AG09309 (cell line): ENCODE measurements at regions not wholly inside any gene's neighbourhood (a gene's known extent, or its start where the extent isn't known, plus 50 kb on each side); places are given as distances from the start of the nearest gene placed in this dataset.

ENCODE experiments used
- DNase-seq: peaks from one replicate; pipeline ENCODE4 v3.0.0-alpha.2; 2010; ENCODE audit warnings: low read depth
- H3K4me3 ChIP-seq: 2 replicates; pipeline ENCODE4 v1.5.1; 2011; ENCODE audit warnings: mild to moderate bottlenecking, low read depth, low read length, moderate library complexity; ENCODE audit not compliant: control insufficient read depth
- CTCF ChIP-seq: IDR thresholded peaks from 2 replicates; pipeline ENCODE4 v1.5.1; 2011; ENCODE audit warnings: mild to moderate bottlenecking, low read depth, low read length, inconsistent platforms; ENCODE audit not compliant: insufficient read depth, control insufficient read depth; ENCODE audit errors: missing control alignments

DNA sequence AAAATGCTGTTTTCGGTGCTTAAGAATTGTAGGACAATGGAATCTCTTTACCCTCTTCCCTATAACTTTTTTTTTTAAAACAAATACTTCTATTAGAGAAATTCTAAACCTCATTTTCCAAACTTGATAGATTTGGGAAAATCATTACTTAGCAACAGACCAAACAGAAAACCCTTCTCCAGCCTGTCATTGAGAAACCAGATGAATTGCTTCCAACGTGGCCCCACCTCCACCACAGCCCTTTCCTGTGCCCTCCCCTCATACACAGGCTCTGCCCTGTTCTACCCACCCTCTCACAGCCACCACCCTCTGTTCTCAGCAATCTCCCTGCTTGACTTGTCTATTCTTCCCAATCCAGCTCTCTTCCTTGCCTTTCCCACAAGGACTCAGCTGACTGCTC lies 221.2 kb downstream of the DMRT2 start:
- DNase-seq = no peak
- no peak for TF ChIP-seq CTCF
- H3K4me3 ChIP-seq = no peak overlapping the region

DNA sequence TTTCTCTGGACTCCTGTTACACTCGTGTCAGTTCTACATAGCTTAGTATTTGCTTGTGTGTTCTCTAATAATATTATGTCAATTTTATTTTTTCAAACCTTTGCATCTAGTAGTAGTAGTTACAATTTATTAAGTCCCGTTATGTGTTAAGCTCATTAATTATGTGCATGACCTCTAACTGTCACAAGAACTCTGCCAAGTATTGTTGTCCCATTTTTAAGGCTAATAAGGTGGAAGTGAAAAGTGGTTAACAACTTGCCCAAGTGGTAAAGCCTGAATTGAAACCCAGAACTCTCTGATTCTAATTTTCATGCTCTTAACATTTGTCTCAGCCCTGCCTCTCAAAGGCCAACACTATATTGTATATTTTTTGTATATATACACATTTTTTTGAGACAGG lies 221.6 kb downstream of the DMRT2 start:
- no peak overlapping the region for H3K4me3 ChIP-seq
- no peak for DNase-seq
- no peak for TF ChIP-seq CTCF

- DNase-seq = no peak
- TF ChIP-seq CTCF = no peak
- no peak overlapping the region for H3K4me3 ChIP-seq
Observed at GRCh38 chr9:1272488-1272887, 222.3 kb downstream of the DMRT2 start.

DNA sequence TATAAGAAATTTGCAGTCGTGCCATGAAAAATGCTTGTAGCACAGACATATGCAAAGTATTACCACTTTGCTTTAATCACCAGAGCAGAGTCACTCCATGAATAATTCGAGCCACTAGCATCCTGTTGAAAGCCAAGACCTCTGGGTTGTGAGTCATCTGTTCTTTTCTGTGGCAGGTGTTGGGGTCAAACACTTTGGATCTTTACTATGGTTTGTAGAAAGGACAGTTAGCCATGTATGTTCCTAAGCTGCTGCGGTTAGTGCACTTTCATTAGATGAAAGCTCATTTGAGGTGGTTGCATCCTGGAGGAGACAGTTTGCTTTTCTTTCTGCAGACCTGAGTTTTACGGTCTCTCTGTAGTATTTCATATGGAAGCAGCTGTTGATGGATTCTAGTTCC lies 223.7 kb downstream of the DMRT2 start:
- DNase-seq = no peak
- no peak for TF ChIP-seq CTCF
- no peak overlapping the region for H3K4me3 ChIP-seq

GRCh38 chr9:1274334-1274733 lies 224.2 kb downstream of the DMRT2 start:
- no peak overlapping the region for H3K4me3 ChIP-seq
- no peak for TF ChIP-seq CTCF
- no peak for DNase-seq

- H3K4me3 ChIP-seq = no peak overlapping the region
- no peak for TF ChIP-seq CTCF
- DNase-seq = no peak
Observed at GRCh38 chr9:1276474-1276873, 226.3 kb downstream of the DMRT2 start.

- DNase-seq = no peak
- TF ChIP-seq CTCF = no peak
- no peak overlapping the region for H3K4me3 ChIP-seq
Observed at GRCh38 chr9:1284727-1285126, 234.6 kb downstream of the DMRT2 start.
